ENCODE measurements at regions not wholly inside any gene's neighbourhood (a gene's known extent, or its start where the extent isn't known, plus 50 kb on each side); places are given as distances from the start of the nearest gene placed in this dataset.

DNA sequence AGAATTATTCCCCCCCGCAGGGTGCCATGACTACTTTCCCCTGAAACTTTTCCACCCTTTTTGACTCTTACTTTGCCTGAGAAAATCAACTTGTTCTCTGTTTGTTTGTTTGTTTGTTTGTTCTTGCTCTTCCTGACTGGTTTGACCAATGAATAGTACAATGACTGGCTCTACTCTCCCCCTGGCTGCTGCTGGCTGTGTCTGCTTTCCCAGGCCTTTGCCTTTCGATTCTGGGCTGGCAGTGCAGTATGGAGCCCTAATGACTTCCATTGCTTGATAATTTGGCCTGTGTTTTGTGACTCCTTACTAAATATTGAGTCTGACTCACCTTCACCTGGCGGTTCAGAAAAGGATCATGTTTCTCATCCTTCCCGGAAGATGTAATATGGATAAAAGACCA is 241.1 kb downstream of the TMEM182 start:
- POLR2A ChIA-PET (ENCODE audit: low non-redundant PET) = no interaction called here
- TF ChIP-seq, protein P1, sequence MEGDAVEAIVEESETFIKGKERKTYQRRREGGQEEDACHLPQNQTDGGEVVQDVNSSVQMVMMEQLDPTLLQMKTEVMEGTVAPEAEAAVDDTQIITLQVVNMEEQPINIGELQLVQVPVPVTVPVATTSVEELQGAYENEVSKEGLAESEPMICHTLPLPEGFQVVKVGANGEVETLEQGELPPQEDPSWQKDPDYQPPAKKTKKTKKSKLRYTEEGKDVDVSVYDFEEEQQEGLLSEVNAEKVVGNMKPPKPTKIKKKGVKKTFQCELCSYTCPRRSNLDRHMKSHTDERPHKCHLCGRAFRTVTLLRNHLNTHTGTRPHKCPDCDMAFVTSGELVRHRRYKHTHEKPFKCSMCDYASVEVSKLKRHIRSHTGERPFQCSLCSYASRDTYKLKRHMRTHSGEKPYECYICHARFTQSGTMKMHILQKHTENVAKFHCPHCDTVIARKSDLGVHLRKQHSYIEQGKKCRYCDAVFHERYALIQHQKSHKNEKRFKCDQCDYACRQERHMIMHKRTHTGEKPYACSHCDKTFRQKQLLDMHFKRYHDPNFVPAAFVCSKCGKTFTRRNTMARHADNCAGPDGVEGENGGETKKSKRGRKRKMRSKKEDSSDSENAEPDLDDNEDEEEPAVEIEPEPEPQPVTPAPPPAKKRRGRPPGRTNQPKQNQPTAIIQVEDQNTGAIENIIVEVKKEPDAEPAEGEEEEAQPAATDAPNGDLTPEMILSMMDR (conservative IDR thresholded peaks at IDR 0.05; ENCODE audit: low read depth, low read length) = no peak
- CTCF ChIA-PET = no interaction called here
- no peak overlapping the region for H3K27ac ChIP-seq (ENCODE audit: low read depth, low read length, poor library complexity, severe bottlenecking)
- no peaks in the 10 kb centered on the region for H3K36me3 ChIP-seq (ENCODE audit: insufficient read depth, low read length, poor library complexity, severe bottlenecking)
- H3K4me3 ChIP-seq (ENCODE audit: low read depth, low read length, poor library complexity, severe bottlenecking) = no peak overlapping the region
- intact Hi-C loops (cut with micrococcal nuclease; ENCODE audit: unreplicated experiment) = no loop called here
- no peaks in the 10 kb centered on the region for H3K27me3 ChIP-seq (replicated peaks; ENCODE audit: insufficient read depth, low read depth, low read length, poor library complexity)
- peaks cover 9% of the 10 kb centered on the region for H3K9me3 ChIP-seq (ENCODE audit: low read depth, low read length, poor library complexity, severe bottlenecking)
- no TSS peak for BruUV-seq (replicated peaks)
- no peak for DNase-seq (ENCODE audit: low spot score)
- H3K4me1 ChIP-seq (ENCODE audit: insufficient read depth, low read length, poor library complexity, severe bottlenecking) = no peaks in the 10 kb centered on the region

DNA sequence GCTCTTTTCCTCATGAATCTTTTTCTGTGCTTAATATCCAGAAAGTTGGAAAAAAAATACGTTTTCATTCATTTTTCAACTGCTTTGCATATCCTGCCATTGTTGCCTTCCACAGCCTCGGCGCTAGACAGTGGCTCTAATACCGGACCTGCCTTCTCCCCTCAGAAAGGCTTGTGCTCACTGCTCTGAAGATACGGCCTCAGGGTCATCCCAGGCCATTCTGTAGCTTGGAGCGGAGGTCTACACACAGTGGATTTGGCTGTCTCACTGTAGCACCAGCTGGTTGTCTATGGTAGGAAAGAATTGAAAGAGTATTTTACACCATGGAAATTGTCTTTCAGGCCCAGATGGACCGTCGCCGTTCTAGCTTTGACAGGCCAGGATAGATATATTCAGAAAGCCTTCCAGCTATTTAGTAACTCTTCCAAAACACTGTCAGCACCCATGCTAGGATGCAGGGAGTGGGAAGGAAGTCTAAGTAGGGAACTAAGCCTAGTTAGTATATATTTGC is 242.0 kb downstream of the TMEM182 start:
- Histone ChIP-seq H3K27me3 (replicated peaks; ENCODE audit: insufficient read depth, low read depth, low read length, poor library complexity) (no peaks in the 10 kb centered on the region), H3K4me1 (ENCODE audit: insufficient read depth, low read length, poor library complexity, severe bottlenecking) (no peaks in the 10 kb centered on the region), H3K4me3 (ENCODE audit: low read depth, low read length, poor library complexity, severe bottlenecking) (no peak overlapping the region), H3K9me3 (ENCODE audit: low read depth, low read length, poor library complexity, severe bottlenecking) (peaks cover 9% of the 10 kb centered on the region), H3K36me3 (ENCODE audit: insufficient read depth, low read length, poor library complexity, severe bottlenecking) (no peaks in the 10 kb centered on the region), H3K27ac (ENCODE audit: low read depth, low read length, poor library complexity, severe bottlenecking) (no peak overlapping the region)
- ChIA-PET POLR2A (ENCODE audit: low non-redundant PET) (no interaction called here), CTCF (no interaction called here)
- no TSS peak for BruUV-seq (replicated peaks)
- no peak for DNase-seq (ENCODE audit: low spot score)
- TF ChIP-seq, protein P1 (conservative IDR thresholded peaks at IDR 0.05; ENCODE audit: low read depth, low read length) = no peak
- intact Hi-C loops (cut with micrococcal nuclease; ENCODE audit: unreplicated experiment) = no loop called here

DNA sequence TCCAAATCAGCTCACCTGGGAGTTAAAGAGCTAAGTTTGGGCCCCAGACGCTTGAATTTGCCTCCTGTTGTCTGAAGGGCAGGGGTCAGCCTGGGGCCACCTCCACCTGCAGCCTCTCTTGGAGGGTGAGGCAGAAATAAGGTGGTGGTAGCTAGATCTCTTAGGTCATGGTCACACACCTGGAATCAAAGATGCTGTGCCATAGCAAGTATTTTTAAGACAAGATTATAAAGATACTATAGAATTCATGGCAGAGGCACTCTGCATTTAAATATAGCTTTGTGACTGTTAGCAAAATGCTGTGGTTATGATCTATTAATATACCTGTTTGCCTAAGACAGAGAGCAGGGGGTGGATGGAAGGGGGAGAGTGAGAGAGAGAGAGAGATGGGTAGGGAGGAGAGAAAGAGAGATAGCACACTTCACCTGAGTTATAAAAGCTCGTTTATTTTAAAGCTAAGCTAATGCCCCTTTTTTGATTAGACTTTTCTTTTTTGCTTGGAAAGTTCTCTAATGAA is 242.7 kb downstream of the TMEM182 start:
- no peaks in the 10 kb centered on the region for H3K4me1 ChIP-seq (ENCODE audit: insufficient read depth, low read length, poor library complexity, severe bottlenecking)
- no peak for TF ChIP-seq EZH2 (IDR thresholded peaks at IDR 0.05; ENCODE audit: borderline replicate concordance, low read depth, low read length, poor library complexity, severe bottlenecking)
- TF ChIP-seq, protein P1 (conservative IDR thresholded peaks at IDR 0.05; ENCODE audit: low read depth, low read length) = no peak
- no peak for DNase-seq (ENCODE audit: low spot score)
- POLR2A ChIA-PET (ENCODE audit: low non-redundant PET) = no interaction called here
- no TSS peak for BruUV-seq (replicated peaks)
- H3K36me3 ChIP-seq (ENCODE audit: insufficient read depth, low read length, poor library complexity, severe bottlenecking) = no peaks in the 10 kb centered on the region
- H3K27me3 ChIP-seq (replicated peaks; ENCODE audit: insufficient read depth, low read depth, low read length, poor library complexity) = no peaks in the 10 kb centered on the region
- intact Hi-C loops (cut with micrococcal nuclease; ENCODE audit: unreplicated experiment) = no loop called here
- CTCF ChIA-PET = no interaction called here
- no peak overlapping the region for H3K4me3 ChIP-seq (ENCODE audit: low read depth, low read length, poor library complexity, severe bottlenecking)
- H3K27ac ChIP-seq (ENCODE audit: low read depth, low read length, poor library complexity, severe bottlenecking) = no peak overlapping the region
- H3K9me3 ChIP-seq (ENCODE audit: low read depth, low read length, poor library complexity, severe bottlenecking) = peaks cover 9% of the 10 kb centered on the region
